NCI-H2081 (cell line): ENCODE measurements at regions not wholly inside any gene's neighbourhood (a gene's known extent, or its start where the extent isn't known, plus 50 kb on each side); places are given as distances from the start of the nearest gene placed in this dataset.

Source experiments
- DNase-seq, 2 experiments: peaks; one replicate each; lab custom pipeline; 2025; lab: John Stamatoyannopoulos, UW

- no peak for DNase-seq
These were observed 650.6 kb downstream of the SLC4A3 start for GRCh38 chr2:220278022-220278421.

GRCh38 chr2:220279372-220279771 is 651.9 kb downstream of the SLC4A3 start:
- no peak for DNase-seq

GRCh38 chr2:220279840-220280239 is 652.4 kb downstream of the SLC4A3 start:
- DNase-seq = no peak

- DNase-seq = no peak
These were observed 653.3 kb downstream of the SLC4A3 start for GRCh38 chr2:220280736-220281135.

- DNase-seq = no peak
These were observed 654.3 kb downstream of the SLC4A3 start for GRCh38 chr2:220281771-220282170.

- no peak for DNase-seq
These were observed 654.8 kb downstream of the SLC4A3 start for GRCh38 chr2:220282236-220282635.

- DNase-seq = no peak
These were observed 666.5 kb downstream of the SLC4A3 start for GRCh38 chr2:220293966-220294365.

- peak; percentile 3 to 11 for DNase-seq
These were observed 668.7 kb downstream of the SLC4A3 start for GRCh38 chr2:220296174-220296573.

- DNase-seq = no peak
These were observed 669.7 kb downstream of the SLC4A3 start for GRCh38 chr2:220297093-220297492.

- no peak for DNase-seq
These were observed 673.4 kb downstream of the SLC4A3 start for GRCh38 chr2:220300806-220301205.

GRCh38 chr2:220302756-220303155 is 675.3 kb downstream of the SLC4A3 start:
- DNase-seq = no peak

GRCh38 chr2:220309215-220309614 is 681.8 kb downstream of the SLC4A3 start:
- no peak for DNase-seq

- DNase-seq = no peak
These were observed 683.0 kb downstream of the SLC4A3 start for GRCh38 chr2:220310451-220310861.

GRCh38 chr2:220315098-220315823 is 687.8 kb downstream of the SLC4A3 start:
- DNase-seq = no peak

- no peak for DNase-seq
These were observed 690.6 kb downstream of the SLC4A3 start for GRCh38 chr2:220318037-220318436.

- DNase-seq = no peak
These were observed 691.1 kb downstream of the SLC4A3 start for GRCh38 chr2:220318508-220318907.

- no peak for DNase-seq
These were observed 692.9 kb downstream of the SLC4A3 start for GRCh38 chr2:220320326-220320725.

- no peak for DNase-seq
These were observed 705.5 kb downstream of the SLC4A3 start for GRCh38 chr2:220332886-220333285.

- no peak for DNase-seq
These were observed 706.8 kb downstream of the SLC4A3 start for GRCh38 chr2:220334210-220334609.

GRCh38 chr2:220334871-220335590 is 707.6 kb downstream of the SLC4A3 start:
- no peak for DNase-seq

GRCh38 chr2:220335591-220335915 is 708.1 kb downstream of the SLC4A3 start:
- DNase-seq = no peak

GRCh38 chr2:220336771-220337170 is 709.3 kb downstream of the SLC4A3 start:
- no peak for DNase-seq

- no peak for DNase-seq
These were observed 710.4 kb downstream of the SLC4A3 start for GRCh38 chr2:220337611-220338440.
